OCI-LY7 (cell line): ENCODE measurements at regions not wholly inside any gene's neighbourhood (a gene's known extent, or its start where the extent isn't known, plus 50 kb on each side); places are given as distances from the start of the nearest gene placed in this dataset.

Experiments used
- CTCF ChIP-seq: fragments of 200-600 bp; sonication (generic); conservative IDR thresholded peaks from 2 replicates; pipeline ENCODE4 v1.5.1; 2014; ENCODE audit warnings: mild to moderate bottlenecking, antibody characterized with exemption, low read length, moderate library complexity, mixed read lengths
- EZH2phosphoT487 ChIP-seq: fragments of 200-600 bp; sonication (generic); IDR thresholded peaks from 2 replicates; pipeline ENCODE4 v1.6.1; 2018; ENCODE audit warnings: low read depth, borderline replicate concordance, mild to moderate bottlenecking, mixed run types, antibody characterized with exemption, low read length, moderate library complexity, mixed read lengths

- TF ChIP-seq CTCF = no peak
- TF ChIP-seq EZH2phosphoT487 = no peak
Observed at GRCh38 chr15:57896114-57896513, 169.4 kb downstream of the ALDH1A2 start.
